GM18507 (cell line): ENCODE measurements at regions not wholly inside any gene's neighbourhood (a gene's known extent, or its start where the extent isn't known, plus 50 kb on each side); places are given as distances from the start of the nearest gene placed in this dataset.

Source experiments
- DNase-seq: peaks from one replicate; pipeline ENCODE4 v3.0.0; 2011; ENCODE audit warnings: low read depth; ENCODE audit not compliant: insufficient read length; ENCODE audit errors: extremely low spot score
- FAIRE-seq: peaks from 2 replicates; lab custom pipeline; 2011; peaks lifted over from hg19 to GRCh38; lab: Jason Lieb, UNC

DNA sequence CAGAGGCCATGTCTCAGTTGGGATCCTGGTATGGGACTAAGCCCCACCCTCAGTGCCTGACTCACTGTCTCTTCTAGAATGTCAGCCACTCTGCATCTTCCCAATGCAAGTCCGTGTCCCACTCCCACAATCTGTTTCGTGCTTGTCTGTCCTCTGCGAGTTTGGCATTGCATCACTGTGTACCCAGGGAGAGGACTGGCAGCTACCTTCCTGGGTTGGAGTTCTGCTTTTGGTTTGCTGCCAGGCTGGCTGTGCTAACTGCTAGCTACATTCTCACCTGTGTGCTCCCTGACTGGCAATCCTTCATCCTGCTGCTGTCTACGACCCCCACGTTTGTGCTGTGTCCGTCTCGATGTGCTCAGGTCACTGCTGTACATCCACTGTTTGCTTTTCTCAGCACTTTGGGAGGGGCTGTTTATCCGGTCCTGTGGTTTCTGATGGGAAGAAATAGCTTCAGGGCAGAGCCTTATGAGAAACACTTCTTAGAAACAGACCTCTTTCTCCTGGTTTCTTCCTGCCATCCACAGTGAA is 56.0 kb upstream of the GLI3 start:
- FAIRE-seq (no peak), DNase-seq (no peak)

DNA sequence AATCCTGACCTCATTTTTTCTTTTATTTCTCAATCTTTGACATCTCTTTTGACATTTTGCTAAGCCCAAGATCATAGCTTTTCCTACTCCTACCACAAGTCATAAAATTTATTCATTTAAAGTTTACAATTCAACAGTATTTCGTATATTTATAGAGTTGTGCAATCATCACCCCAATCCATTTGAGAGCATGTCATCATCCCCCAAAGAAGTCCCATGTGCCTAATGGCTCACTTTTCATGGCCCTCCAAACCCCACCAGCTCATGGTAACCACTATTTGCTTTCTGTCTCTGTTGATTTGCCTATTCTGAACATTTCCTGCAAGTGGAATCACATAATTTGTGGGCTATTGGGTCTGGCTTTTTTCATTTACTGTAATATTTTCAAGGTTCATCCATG is 52.5 kb upstream of the GLI3 start:
- DNase-seq (no peak), FAIRE-seq (no peak)
